ENCODE measurements at regions not wholly inside any gene's neighbourhood (a gene's known extent, or its start where the extent isn't known, plus 50 kb on each side); places are given as distances from the start of the nearest gene placed in this dataset.

DNA sequence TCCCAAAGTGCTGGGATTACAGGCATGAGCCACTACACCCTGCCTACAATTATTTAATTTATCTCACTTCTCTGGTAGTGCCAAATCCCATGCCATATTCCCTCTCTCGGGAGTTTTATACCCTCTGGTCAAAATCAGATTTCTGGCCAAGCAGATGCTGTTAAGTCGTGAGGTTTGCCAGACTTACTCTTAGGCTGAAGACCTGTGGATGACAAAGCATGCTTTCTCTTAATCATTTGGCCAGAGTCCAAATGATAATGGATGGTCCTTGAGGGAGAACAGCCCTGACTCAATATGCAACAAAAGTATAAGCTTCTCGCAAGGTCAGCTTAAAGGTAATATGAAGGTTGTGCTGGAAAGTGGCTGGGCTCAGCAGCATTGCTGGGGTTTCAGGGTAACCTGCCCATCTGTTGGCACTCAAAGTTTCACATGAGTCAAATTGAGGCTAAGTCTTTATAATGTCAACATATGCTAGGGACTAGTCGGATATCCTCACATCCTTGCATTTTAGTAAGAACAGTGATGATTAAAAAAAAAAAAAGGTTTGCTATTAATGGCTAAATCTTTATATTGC, 280.1 kb downstream of the KIF4B start:
- DNase-seq (ENCODE audit: low read depth), result no peak

DNA sequence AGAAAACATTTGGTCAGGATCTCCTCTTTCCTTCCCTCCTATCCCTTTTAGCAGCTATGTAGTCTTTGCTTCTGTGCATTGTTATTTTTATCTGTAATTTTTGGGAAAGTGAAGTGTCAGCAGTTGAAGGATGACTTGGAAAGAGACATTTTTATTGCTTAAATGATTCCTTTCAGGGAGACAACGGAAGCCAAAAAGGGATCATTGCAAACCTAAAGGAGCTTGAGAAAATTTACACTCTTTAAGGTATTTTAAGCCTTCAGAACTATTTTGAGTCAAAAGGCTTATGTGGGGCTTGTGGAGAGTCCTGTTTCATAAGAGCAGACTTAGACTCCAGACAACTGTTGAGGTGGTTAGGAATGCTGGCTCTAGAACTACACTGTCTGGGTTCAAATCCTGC, 281.6 kb downstream of the KIF4B start:
- DNase-seq (ENCODE audit: low read depth), result no peak

DNA sequence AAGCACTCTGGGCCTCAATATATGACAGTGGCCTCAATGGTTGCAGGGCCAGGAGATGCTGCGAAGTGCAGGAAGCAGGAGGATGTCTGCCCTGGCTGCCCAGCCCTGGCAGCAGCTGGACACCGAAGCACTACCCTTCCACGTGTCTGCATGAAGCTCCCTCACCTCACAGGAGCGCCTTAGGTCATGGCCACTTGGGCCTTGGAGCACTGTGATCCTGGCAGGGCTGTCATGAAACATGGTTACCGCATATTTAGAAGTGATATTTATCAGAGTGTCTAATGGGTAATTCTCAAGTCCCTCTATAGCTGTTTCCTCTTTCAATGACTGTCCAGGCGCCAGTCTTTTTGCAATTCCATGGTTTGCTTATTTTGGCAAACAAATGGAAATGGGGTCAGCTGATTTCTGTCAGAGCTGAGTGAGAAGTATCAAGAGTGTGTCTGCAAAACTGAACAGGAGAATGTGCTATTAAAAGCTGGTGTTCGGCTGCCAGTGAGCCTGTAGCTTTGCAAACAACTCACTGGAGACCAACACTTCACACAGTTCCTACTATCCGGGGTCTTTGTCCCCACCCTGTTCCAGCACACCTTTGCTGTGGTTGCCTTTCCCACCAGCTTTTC, 285.9 kb downstream of the KIF4B start:
- DNase-seq (ENCODE audit: low read depth), result no peak

DNA sequence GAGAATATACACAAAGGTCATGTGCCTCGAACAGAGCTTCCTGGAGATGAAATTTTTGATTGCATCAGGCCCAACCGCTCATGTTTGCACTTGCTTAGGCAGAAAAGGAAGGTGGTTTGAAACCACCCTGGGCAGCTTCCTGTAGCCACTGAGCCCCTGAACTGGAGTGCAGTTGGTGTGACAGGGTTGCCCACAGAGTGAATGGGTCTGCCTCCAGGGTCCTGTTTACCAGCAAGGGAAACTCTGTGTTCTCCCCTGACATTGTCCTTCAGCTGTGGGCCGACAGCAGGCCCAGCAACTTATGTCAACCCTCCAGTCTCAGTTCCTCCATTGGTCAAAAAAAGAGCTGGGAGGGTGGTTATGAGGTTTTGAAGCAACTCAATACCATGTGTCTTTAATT, 289.6 kb downstream of the KIF4B start:
- DNase-seq (ENCODE audit: low read depth), result no peak

DNA sequence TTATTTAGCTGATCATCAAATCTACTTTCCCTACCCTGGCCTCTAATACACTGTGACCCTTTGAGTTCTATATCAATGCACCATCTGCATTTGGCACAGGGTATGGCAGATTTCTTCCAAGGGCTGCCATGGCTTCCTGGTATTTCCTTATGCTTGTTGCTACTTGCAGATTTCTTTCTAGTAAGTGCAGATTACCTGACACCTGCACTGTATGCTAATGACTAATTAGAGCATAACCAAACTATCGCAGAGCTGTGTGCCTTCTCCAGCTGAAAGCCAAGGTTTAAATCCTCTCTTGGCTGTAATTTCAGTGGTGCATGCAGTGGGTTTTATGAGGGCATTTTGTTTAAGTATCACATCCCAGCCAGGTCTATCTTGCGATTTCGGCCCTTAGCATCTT, 293.7 kb downstream of the KIF4B start:
- no peak for DNase-seq (ENCODE audit: low read depth)

DNA sequence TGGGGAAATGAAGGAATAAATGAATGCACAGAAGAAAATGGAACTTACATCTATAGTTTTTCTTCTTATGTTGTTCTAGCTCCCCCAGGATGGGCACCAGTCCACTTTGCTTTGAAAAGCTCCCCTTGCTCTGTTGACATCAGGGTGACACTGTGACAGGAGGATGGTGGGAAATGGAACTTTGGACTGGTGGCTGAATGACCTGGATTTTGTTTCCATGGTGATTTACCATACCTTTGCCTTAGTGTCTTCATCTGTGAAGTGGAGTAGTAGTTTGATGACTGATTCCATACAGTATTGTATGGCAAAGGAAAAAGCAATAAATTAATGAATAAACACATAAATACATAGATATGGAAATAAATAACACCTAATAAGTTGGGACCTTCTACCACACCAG, 294.7 kb downstream of the KIF4B start:
- no peak for DNase-seq (ENCODE audit: low read depth)

DNA sequence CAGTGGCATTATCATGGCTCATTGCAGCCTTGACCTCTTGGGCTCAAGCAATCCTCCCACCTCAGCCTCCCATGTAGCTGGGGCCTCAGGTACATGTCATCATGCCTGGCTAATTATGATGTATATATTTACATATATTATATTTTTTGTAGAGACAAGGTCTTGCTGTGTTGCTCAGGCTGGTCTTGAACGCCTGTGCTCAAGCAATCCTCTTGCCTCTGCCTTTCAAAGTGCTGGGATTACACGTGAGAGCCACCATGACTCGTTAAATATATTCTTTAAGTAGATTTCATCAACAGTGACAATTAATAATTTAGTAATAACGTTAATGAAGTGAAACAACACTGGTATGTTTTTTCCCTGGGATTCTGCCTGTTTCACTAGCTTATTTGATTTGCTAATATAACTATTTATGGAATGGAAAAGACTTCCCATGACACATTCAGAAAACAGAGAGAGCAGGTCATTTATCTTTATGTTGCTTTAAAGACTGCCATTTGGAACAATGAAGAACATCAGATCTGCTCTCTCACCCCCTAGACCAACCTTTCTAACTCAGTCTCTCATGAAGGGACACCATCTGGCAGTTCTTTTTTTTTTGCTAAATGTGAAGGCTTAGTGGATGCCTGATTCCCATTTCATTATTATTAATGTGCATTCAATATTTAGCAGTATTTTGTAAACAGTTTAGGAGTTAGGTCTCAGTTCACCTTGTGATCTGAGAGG, 295.6 kb downstream of the KIF4B start:
- no peak for DNase-seq (ENCODE audit: low read depth)

DNA sequence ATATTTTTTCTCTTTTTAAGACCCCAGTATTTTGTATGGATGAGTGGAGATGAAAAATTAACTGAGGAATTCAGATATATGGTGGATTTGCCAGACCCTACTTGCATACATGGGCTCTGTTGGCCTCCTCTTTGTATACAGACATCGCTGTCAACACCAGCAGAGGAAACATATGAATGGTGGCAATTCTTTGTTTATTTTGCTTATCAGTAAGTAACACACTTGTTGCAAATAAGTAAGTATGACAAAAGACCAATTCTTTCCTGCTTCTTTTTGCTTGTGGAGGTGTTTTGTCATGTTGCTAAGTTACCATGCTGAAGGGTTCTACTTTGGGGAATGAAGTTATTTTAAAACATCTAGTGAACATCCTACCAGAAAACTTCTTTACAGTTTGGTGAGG, 298.2 kb downstream of the KIF4B start:
- DNase-seq (ENCODE audit: low read depth), result no peak

DNA sequence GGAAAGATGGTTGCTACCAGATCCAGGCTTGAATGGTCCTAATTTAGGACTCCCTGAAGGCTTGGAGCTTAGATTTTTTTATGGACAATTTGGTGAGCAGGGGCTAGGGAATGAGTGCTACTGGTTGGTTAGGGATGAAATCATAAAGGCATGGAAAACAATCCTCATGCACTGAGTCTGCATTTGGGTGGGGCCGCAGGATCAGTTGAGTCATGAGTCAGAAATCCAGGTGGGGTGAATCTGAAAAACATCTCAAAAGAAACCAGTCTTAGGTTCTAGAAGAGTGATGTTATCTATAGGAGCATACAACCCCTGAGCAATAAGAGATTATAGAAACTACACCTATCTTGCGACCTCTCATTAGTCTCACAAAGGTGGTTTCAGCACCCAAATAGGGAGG, 300.0 kb downstream of the KIF4B start:
- DNase-seq (ENCODE audit: low read depth), result no peak

DNA sequence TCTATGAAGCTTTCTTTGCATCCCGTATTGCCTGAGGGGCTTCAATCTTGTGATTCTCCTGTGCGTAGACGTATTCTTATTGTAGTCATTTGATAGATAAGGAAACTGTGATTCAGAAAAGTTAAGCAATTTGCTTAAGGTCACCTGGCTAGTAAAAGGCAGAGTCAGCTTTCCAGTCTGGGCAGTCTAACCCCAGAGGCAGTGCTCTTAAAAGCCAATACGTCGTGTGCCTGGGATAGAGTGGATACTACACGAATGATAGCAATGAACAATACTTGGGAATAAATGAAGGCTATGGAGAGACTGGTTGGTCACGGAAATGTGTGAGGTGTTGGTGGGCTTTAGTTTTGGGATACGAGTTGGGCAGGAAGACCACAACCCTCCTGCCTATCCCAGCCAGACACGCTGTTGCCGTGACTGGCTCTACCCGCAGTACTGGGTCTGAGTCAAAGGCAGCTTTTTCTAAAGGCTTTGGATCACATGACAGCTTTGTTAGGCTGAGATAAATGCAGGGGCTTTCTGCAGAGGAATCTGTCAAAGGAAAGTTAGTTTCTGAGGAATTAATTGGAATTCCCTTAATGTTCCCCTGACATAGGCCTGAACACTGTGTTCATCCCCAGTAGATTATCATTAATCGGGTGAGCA, 302.6 kb downstream of the KIF4B start:
- DNase-seq (ENCODE audit: low read depth), result no peak

DNA sequence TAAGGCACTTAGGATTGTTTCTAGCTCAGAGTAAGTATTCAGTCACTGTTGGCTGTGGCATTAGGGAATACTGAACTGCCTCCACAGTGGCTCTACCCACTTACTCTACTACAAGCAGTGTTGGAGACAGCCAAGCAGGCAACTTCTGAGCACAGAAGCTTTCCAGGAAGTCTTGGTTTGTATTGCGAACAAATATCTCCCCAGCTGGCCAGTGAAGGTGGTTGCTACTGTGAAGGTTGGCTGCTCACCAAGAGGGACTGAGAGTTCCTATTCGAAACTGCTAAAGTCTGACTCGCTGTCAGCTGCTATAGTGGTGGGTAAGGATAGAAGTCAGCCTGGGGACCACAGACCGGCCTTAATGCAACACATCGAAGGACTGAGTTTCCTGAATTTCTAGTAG, 319.1 kb downstream of the KIF4B start:
- no peak for DNase-seq (ENCODE audit: low read depth)

DNA sequence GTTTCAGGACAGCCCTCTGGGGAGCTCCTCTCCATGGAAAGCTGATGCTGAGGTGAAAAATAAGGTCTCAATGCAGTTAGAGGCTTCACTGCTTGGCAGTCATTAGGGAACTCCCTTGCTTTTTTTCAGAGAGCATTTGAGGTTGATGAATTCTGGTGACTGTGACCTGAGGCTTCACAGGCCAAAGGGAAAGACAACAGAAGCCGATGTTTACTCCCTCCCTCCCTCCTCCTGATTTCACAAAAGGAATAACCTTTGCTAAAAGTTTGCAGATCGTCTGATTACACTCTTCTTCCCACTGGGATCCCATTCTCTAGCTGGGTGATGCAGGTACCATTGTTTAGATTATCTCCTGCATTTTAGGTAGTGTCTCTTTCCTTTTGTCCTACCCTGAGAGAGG, 329.4 kb downstream of the KIF4B start:
- no peak for DNase-seq (ENCODE audit: low read depth)

DNA sequence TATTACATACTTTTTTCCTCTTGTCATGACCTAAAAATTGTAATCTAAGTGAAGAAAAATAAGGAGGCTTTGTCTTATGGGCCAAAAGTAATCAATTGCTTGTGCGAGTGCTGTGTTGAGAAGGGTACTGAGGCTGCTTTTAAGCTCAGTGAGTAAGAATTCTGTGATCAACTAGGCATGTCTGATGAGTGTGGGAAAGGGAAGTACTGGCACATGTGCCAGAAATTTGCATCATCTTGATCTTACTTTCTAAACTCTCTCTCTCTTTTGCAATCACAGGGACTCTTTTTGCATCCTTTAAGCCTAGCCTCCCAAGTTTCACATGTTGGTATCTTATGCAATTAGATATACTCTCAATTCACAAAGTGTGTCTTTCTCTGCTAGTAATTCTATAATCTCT, 329.9 kb downstream of the KIF4B start:
- no peak for DNase-seq (ENCODE audit: low read depth)

DNA sequence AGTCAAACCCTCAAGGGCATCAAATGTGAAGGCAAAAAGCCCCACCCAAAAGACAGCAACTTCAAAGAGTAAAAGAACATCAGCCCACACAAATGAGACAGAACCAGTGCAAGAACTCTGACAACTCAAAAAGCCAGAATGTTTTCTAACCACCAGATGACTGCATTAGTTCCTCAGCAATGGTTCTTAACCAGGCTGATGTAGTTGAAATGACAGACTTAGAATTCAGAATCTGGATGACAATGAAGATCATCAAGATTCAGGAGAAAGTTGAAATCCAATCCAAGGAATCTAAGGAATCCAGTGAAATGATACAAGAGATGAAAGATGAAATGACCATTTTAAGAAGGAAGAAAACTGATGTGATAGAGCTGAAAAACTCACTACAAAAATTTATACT, 339.7 kb downstream of the KIF4B start:
- DNase-seq (ENCODE audit: low read depth), result no peak

DNA sequence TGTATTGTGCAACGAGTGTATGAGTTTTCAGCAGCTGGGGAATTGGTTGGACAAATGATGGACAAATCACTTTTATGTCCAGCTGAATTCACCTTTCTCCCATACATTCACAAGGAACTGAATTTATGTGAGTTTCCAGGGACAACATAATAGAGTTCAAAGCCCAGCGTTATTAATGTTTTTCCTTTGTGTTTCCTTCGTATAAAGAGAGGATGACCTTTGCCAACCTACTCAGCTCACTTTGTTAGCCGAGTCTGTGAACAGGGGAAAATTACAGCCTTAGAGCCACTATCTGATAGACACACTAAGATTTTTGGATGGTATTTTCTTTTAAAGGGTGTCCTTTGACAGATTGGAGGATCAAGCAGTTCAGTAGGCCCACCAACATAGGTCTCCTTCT, 352.5 kb downstream of the KIF4B start:
- DNase-seq (ENCODE audit: low read depth), result no peak

DNA sequence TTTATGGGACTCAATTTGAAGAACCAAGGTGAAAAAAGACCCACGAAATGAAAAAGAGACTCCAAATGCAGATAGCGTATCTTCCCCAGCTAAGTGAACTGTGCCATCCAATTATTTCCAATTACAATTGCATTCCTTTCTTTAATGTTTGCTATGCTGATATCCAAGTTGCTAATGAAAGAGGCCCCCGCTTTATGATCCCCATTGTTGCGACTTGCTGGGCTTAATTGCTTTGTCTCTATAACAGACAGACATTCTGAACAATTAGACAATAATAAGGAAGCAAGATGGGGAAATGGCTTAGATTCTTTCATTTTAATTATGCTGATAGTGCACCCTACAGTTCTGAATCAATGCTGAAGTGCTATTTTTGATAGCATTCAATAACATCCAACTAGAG, 354.3 kb downstream of the KIF4B start:
- DNase-seq (ENCODE audit: low read depth), result no peak

DNA sequence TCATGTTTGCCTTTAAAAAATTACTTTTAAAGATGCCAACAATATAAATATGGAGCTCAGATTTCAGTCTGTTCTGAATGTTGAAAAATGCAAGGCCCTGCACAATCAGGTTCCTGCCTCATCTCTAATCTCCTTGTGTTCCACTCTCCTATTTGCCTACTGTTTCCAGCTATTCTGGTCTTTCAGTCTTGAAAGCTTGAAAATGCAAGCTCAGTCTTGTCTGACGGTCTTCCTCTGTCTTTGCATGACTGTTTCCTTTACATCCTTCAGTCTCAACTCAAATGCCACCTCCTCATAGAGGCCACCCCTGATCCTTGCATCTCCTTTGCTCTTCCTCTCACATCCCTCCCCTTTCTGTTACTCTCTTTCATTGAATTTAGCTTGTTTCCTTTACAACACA, 354.9 kb downstream of the KIF4B start:
- DNase-seq (ENCODE audit: low read depth), result no peak

DNA sequence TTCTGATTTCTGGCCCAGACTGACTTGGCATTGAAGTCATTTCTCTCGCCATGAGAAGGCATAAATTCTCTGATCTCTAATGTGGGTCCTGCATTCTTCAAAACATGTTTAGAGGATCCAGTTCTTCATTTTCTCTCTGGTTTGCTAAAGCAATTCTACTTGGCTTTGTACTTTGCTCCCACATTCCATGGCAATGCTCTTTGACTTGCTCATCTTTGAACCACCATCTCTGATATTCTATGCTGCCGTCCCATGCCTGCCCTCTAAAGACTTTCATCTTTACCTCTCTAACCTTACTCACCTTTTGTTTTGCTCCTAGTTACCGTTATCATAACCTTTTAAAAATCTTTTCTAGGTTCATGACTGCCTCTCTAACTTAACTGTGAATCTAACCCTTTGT, 366.9 kb downstream of the KIF4B start:
- DNase-seq (ENCODE audit: low read depth), result no peak

DNA sequence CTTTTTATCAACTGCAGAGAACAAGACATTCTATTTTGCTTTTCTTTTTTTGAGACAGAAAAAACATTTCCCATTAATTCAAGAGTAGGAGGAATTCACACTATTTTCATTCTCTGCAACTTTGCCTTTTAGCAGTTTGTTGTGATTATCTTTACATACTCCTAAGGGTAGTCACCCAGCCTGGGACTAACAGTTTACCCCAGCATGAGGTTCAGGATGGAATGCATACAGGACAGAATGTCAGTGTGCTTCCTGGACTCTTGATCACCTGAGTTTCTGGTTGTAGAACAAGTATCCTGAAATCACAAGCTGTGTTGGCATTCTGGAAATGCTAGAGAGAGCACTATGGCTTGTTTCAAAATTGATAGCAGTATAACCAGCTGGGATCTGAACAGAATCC, 368.1 kb downstream of the KIF4B start:
- DNase-seq (ENCODE audit: low read depth), result no peak

DNA sequence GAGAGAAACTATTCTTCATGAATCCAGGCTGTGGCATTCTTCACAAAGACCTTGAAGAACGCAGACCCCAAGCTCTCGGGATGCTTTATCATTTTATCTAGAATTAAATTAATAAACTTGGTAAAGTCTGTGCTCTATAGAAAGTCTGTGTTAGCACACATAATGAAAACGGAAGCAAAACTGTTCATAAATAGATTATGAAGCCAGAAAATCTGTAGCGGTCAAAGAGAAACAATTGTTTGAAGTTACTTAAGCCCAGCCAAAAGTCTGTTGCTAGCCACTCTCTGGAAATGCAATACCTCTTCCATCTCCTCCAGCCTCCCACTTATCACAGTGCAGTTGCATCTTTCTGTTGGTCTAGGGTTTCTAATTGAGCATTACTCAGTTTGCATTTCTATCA, 375.9 kb downstream of the KIF4B start:
- no peak for DNase-seq (ENCODE audit: low read depth)

DNA sequence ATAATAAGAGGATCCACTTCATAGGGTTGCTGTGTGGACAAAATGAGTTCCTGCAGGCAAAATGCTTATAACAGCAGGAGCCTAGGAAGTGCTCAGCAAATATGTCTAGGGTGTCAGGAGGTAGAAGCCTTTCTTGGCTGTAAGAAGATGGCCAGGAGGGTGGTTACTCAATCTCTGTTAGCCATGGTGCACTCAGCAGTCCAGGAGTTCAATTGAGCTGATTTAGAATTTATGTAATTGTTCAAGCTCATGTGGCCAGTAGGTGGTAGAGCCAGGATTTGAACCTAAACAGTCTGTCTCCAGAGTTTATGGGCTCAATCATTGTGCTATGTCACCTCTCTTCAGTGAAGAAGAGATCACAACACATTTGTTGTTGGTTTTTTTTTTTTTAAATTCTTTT, 381.2 kb downstream of the KIF4B start:
- DNase-seq (ENCODE audit: low read depth), result no peak

DNA sequence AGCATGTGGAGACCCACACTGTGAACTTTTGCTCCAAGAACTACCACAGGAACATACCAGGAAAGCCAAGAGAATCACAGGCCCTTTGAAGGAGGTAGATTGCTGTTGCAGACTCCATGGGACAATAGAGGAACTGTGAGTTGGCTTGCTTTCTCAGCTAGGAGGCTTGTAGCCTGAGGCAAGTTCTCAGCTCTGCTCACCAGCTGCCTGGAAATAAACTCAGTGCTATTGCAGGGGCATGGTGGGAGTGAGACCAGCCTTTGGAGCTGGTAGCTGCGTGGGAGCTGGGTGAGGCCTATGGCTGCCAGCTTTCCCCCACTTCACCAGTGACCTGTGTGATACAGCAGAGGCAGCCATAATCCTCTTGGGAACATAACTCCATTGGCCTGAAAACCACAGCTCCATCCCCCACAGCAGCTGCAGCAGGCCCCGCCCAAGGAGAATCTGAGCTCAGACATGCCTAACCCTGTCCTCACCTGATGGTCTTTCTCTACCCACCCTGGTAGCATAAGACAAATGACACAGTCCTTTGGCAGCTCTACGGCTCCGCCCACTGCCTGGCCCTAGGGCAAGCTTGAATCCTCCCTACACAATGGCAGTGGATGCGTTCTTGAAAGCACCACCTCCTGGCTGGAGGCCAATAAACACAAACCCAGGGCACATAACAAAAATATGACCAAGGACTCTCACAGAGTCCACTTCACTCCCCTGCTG, 389.5 kb downstream of the KIF4B start:
- DNase-seq (ENCODE audit: low read depth), result no peak

DNA sequence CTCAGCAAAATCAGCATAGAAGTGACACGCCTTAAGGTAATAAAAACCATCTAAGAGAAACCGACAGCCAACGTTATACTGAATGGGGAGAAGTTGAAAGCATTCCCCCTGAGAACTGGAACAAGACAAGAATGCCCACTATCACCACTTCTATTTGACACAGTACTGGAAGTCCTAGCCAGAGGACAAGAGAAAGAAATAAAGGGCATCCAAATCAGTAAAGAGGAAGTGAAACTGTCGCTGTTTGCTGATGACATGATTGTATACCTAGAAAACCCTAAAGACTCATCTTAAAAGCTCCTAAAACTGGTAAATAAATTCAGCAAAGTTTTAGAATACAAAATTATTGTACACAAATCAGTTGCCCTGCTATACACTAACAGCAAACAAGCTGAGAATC, 393.3 kb downstream of the KIF4B start:
- no peak for DNase-seq (ENCODE audit: low read depth)

Data from RPMI7951 (cell line).